ENCODE measurements at regions not wholly inside any gene's neighbourhood (a gene's known extent, or its start where the extent isn't known, plus 50 kb on each side); places are given as distances from the start of the nearest gene placed in this dataset.
"Not testable (repeated sequence)": the region's sequence is repeated elsewhere in the genome, so short reads cannot be mapped to it uniquely, and the experiment has no call there.

- no peak for DNase-seq
Measured at GRCh38 chr11:38594895-38595294, 1996.9 kb upstream of the RAG2 start.

DNA sequence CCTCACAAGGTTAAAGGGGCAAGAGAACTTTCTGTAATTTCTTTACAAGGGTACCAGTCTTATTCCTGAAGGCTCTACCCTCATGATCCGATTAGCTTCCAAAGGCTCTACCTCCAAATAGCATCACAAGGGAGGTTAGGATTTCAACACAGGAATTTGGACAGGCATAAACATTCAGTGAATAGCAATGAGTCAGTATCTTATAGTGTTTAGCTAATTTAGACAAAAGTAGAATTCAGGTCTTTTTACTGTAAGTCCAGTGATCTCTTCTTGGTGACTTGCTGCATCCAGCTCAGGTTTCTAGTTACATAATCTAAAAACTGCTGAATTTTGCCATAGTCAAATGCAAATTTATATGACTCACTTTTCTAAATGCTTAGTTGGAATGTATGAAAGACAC, 1995.6 kb upstream of the RAG2 start:
- no peak for DNase-seq

DNA sequence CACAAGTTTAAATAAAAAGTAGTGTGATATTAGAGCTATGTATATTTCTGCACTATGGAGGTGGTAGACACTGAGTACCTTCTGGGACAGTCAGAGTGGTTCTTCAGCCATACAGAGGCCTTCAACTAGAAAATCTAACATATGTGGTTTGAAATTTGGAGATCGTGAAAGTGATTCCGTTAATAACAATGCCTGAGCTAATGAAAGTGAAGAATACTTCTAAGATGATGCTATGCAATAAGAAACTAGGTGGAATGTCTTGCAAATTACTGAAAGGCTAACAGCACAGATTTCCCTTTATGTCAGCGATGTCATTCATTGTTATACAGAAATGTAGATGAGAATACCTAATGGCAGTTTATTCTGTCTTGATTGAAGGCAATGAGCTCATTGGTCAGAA, 1984.7 kb upstream of the RAG2 start:
- no peak for DNase-seq

DNA sequence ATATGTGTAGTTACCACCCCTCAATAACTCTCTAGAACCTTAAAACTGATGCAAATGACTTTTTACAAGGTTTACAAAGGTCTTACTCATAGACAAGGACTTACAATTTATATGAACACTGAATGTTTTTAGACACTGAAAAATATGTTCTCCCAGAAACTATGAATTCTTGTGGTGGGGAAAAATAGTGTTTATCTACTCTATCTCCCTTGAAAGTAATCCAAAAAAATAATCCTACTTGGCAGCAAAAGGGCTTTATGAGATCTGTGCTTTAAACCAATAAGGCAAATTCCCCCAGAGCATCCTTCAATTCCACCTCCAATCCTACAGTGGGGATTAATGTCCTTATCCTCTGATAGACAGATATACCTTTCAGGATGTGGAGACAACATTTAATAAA, 1984.1 kb upstream of the RAG2 start:
- DNase-seq, result no peak

- DNase-seq, result no peak
Measured at GRCh38 chr11:38577769-38578168, 1979.7 kb upstream of the RAG2 start.

GRCh38 chr11:38562562-38562961, 1964.5 kb upstream of the RAG2 start:
- no peak for DNase-seq

DNA sequence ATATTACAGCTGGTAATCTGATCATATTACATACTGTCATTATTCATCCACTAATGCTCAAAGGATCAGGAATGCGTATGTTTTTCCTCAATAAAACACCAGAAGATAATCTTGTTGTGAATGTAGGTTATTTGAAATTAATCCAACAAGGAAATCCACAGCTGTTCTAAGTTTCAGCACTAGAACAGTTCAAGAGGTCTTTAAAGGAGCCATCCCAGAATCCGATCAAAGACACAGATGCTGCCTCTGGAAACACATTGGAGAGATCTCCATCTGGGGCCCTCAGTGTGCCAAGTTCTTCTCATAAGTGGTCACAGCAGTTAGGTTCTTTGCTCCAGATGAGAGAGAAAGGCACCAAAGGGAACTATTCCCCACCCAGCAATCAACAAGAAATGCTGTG, 1955.1 kb upstream of the RAG2 start:
- no peak for DNase-seq

DNA sequence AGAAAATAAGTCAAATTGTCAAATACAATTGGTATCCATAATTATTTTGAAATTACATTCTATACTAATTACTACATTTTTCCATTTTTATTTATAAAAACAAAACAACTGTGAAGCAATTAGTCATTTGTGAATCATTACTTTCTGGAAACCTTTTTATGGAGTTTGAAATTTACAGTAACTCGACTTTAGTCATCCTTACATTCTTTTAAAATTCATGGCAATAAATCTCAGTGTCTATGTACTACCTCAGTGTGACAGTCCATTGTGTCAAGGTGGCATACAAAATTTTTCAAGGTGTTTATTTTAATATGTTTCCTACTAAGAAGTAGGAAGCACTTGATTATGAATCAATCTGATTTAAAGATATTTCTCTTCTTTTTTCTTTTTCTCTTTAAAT, 1949.4 kb upstream of the RAG2 start:
- DNase-seq, result no peak

DNA sequence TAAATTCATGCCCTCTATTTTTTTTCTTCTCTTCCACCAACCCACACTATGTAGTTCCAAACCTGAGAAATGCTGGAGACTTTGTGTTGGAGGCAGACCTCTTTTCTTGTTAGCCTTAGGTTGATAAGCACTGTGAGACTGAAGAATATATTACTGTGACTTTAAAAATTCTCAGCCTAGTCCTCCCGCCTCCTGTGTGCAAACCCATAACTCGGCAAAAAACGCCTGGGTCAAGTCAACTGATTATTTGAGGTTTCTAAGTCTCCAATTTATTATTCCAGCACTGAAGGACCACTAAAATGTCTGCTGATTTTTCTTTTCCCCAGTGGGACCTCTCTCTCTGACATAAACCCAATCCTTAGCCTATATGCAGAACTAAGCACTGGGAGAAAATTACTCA, 1946.0 kb upstream of the RAG2 start:
- no peak for DNase-seq

DNA sequence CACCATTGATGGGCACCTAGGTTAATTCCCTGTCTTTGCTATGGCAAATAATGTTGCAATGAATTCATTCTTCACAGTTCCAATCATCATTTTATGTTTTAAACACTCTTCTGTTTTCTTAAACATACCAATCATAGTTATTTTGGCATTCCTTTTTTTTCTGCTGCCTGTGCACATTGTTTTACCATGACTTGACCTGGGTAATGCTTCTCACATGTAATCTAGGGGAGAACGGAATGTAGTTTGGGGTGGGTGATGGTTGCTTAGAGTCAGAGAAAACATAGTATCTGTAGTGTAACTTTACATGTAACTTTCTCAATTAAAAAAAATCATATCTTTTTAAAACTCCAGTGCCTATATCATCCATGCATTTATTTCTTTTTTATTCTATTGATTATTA, 1945.3 kb upstream of the RAG2 start:
- no peak for DNase-seq

GRCh38 chr11:38538866-38539680, 1941.0 kb upstream of the RAG2 start:
- no peak for DNase-seq

DNA sequence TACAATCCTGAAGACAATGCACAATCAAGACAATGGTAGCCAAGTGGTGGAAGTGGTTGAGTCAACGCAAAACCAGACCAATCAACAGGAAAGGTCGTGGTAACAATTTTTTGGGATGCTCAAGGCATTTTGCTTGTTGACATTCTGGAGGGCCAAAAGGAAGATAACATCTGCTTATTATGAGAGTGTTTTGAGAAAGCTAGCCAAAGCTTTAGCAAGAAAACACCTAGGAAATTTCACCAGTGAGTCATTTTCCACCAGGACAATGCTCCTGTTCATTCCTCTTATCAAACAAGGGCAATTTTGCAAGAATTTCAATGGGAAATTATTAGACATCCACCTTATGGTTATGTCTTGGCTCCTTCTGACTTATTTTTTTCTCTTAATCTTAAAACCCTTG, 1932.2 kb upstream of the RAG2 start:
- no peak for DNase-seq

- no peak for DNase-seq
Measured at GRCh38 chr11:38524945-38525344, 1926.9 kb upstream of the RAG2 start.

DNA sequence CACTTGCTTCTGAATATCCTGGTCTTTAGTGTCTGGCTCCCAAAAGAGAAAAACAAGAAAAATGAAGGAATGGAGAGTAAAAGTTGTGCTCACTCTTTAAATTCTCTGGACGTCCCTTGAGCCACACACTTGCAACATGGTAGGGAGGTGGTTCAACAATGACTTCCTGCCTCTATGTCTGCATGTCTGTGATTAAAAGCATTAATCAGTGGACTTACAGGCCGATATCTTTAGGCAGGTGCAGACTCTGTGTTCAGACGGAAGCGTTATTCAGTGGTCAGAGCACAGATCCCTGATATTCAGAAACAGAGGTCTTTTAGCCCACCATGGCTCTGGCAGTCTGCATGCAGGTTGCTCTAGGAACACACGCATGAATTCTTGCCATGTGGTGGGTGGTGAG, 1920.0 kb upstream of the RAG2 start:
- no peak for DNase-seq

DNA sequence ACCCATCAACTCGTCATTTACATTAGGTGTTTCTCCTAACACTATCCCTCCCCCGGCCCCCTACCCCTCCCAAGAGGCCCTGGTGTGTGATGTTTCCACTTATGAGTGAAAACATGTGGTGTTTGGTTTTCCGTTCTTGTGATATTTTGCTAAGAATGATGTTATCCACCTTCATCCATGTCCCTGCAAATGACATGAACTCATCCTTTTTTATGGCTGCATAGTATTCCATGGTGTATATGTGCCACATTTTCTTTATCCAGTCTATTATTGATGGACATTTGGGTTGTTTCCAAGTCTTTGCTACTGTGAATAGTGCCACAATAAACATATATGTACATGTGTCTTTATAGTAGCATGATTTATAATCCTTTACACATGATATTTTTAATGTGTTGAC, 1914.8 kb upstream of the RAG2 start:
- DNase-seq, result not testable (repeated sequence)

DNA sequence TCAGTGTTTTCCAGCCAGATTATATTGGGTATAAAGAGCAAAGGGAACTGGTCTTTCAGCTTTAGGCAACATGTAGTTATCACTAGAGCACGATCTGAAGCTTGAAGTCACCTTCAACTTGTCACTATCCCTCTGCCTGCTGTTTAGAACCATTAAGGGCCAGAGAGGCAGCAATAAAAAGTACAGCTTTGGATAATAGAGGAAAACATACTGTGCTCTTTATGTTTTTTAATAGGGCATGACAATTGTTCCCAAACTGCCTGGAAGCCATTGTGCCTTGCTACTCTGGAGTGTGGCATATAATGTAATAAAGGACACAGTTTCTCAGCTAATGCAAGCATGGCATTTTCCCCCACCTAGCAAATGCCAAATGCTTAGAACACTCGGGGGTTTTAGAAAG, 1912.0 kb upstream of the RAG2 start:
- no peak for DNase-seq

- no peak for DNase-seq
Measured at GRCh38 chr11:38503876-38504275, 1905.8 kb upstream of the RAG2 start.

GRCh38 chr11:38498721-38499120, 1900.7 kb upstream of the RAG2 start:
- no peak for DNase-seq

DNA sequence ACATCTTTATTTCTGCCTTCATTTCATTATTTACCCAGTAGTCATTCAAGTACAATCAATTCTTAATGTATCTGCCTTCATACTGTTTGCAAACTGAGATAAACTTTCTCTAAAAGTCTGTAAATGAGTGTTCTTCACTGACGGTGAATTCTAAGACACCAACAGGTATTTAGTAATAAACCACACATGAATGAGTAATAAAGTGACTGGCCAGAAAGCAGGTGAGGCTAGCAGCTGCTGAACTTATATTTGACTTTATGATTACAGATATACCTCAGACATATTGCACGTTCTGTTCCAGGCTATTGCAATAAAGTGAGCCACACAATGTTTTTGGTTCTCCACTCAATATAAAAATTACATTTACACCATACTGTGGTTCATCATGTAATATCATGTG, 1894.0 kb upstream of the RAG2 start:
- DNase-seq, result no peak

GRCh38 chr11:38481391-38481790, 1883.4 kb upstream of the RAG2 start:
- no peak for DNase-seq

DNA sequence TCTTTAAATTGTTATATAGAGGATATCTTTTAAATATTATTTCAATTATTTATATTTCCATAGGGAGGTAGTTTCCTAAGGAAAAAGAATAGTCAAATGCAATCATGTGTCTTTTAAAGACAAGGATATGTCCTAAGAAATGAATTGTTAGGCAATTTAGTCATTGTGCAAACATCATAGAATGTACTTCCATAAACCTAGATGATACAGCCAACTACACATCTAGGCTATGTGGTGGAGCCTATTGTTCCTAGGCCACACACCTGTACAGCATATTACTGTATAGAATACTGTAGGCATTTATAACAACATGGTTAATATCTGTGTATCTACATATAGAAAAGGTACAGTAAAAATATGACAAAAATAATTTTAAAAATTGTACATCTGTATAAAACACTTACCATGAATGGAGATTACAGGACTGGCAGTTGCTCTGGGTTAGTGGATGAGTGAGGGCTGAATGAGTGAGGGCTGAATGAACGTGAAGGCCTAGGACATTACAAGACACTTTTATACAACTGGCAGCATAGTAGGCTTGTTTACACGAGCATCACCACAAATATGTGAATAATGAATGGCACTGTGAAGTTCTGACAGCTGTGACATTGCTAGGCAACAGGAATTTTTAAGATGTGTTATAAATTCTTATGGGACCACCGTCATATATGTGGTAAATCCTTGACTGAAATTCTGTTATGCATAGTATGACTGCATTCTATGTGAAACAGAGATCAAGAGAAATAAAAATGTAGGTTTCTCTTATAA, 1879.0 kb upstream of the RAG2 start:
- DNase-seq, result no peak

DNA sequence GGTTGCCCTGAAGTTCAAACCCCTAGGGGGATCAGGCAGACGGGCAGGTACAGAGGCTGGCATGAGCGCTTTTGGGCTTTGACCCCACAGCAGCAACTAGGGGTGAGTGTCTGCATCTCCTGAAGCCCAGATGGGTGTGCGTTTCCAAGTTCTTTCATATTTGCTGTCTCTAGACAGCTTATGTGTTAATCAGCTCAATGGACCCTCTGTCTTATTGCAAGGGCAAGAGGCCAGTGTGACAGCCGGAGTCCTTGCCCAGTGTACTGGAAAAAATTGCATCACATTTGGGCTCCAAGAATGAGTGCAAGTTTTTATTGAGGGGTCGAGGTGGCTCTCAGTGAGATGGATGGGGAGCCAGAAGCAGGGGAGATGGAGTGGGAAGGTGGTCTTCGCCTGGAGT, 1863.7 kb upstream of the RAG2 start:
- peak in 1 of 58 donors; percentile 2 for DNase-seq

GRCh38 chr11:38460896-38461295, 1862.9 kb upstream of the RAG2 start:
- DNase-seq, result peak in 2 of 58 donors; percentile 1 to 3

Data from anterior cingulate cortex (tissue), 58 donors.